GM19025 (cell line): ENCODE measurements at regions not wholly inside any gene's neighbourhood (a gene's known extent, or its start where the extent isn't known, plus 50 kb on each side); places are given as distances from the start of the nearest gene placed in this dataset.

Source experiments
- ATAC-seq: cut with Tn5 transposase; IDR thresholded peaks from one replicate; pipeline ENCODE4 v1.9.1; 2021; ENCODE audit warnings: mild to moderate bottlenecking, low read depth, moderate library complexity; ENCODE audit not compliant: unreplicated experiment

DNA sequence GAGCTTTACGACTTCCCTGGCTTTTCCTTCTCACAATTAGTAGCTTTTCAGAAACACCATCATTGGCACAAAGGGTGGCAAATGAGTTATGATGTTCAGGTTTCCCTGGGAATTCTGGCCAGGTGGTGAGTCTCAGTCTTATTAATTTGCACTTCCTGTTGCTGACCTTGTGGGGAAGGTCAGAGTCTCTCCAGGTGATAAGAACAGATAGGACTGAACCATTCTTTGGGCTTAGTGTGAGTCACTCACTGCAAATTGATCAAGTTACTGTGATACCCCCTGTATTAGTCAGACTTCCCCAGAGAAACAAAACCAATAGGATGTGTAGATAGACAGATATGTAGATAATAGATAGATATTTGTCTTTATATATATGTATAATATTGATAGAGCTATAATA is 53.8 kb upstream of the RANBP3L start:
- ATAC-seq = no peak

DNA sequence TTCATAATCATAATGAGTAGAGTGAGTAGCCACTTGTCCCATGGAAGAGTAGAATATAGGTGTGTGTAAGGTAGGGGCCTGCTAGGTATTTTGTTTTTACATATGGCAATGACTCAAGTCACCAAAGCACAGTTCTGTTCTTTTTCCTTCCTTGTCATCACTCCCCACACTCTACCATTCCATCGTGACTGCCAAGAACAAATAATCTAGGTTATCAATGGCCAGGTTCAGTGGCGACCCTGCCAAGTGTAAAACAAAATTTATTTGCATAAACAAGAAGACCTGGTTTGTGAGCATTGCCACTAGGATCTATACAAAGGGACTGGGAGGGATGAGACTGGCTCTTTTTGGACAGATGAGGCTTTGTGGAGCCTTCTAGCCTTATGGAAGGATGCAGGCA is 55.2 kb upstream of the RANBP3L start:
- ATAC-seq = no peak

DNA sequence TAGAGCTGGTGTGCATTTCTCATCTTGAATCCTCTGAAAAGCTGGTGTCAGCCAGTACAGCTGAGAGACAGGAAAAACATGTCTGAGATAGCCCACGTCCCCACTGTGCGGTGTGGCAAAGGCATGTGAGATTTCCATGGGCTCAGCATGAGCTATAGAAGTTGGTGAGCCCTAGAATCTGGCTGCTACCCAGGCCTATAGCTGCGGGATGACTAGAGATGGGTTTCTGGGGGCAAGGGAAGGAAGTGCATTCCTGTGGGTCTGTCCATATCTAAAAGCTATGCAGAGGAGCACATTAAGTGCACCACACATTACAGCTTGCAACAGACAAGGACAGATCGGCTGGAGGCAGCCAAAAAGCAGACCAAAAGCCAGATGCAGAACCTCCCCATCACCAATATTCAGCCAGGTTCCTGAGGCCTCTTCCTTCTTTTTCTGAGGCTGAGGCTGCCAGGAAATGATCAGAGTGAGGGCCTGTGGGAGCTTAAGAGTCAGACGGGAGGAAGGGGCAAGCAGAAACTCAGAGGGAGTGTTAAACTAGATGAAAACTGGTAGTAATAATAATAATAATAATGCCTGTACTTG is 55.8 kb upstream of the RANBP3L start:
- ATAC-seq = no peak

DNA sequence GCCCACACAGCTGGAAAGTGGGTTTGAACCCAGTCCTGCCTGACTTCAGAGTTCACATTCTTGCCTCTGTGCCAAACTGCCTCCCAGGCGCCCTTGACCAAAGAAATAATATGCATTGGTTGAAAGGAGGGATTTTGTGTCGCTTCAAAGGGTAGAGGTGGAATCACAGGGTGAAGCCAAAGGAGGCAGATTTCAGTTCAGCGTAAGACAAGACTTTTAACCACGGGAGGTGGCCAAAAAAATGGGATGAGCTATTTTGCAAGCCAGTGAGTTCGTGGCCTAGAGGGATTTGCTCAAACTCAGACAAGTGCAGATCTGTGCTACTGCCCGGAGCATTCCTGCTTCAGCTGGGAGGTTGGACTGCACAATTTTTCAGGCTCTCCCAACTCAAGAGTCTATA is 57.6 kb upstream of the RANBP3L start:
- no peak for ATAC-seq

DNA sequence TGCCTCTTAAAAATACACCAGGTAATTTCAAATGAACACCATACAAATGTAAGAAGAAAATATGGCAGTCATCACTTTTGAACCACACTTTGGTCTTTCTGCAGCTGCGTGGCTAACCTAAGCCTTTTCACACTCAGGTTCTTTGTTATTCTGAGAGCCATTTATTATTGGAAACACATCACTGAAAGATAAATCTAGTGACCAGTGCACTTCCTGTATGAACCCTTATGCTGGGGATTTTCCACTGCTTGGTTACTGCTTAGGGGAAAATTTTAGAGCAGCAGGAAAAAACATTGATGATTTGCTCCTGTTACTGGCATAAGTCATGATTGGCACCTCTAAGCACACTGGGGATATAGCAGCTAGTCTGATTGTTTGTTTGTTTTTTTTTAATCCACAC is 58.6 kb upstream of the RANBP3L start:
- no peak for ATAC-seq

DNA sequence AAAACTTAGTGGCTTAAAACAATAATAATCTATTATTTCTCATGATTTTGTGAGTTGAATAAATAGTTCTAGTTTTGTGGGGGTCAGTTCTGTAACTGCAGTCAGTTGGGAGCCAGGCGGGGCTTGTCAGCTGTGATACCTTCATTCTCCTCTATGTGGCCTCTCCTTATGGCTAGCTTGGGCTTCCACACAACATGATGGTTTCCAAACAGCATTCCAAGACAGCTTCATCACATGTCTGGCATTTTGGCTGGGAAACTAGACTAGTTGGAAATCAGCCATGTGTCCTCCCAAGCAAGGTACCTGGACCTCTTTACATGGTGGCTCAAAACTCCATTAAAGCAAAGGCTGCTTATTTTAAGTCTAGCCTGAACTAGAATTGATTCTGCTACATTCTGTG is 61.4 kb upstream of the RANBP3L start:
- no peak for ATAC-seq

DNA sequence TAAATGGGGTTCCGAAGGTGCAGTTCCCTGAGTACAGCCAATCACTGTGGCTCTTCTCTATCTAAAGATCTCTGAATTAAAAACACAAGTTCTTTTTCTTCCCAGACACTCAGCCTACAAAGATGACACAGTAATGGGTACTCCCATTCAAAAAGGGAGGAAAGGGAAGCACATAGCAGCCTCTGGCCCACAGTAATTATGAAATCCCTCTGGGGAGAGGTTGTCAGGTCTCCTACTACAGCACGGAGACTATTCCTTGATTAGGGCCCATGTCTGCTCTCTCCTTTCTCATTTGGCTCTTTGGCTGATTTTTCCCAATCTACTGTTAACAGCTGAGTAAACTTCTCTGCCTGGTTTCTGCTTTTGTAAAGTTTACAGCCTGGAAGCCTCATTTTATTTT is 62.0 kb upstream of the RANBP3L start:
- ATAC-seq = no peak

DNA sequence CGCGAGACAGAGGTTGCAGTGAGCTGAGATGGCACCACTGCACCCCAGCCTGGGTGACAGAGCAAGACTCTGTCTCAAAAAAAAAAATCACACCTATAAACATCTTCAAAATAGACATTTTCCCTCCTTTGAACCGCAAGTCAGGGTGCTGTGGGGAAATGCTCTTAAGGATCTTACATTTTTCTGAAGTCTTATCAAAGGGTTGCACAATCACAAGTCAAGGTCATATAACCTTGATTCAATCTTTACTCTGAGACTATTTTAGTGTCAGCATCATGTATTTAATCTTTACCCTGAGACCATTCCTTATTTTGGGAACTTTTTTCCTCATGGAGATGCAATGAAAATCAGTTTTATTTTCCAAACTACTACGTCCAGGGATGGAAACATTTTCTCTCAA is 62.8 kb upstream of the RANBP3L start:
- ATAC-seq = no peak

DNA sequence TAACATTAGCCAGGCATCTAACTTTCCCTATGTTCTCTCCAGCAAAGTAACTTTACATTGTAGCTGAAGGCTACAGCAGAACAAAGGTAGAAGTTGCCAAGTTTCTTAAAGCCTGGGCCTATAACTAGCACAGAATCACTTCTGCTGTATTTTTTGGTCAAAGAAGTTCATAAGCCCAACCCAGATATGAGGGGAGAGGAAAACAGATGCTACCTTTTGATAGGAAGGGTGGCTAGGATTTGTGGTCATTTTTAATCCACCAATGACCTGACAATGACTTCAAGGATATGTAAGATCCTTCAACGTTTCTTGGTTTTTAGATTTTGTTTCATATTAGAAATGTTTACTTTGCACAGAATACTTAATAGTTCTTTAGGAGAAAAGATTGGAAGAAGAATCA is 64.2 kb upstream of the RANBP3L start:
- no peak for ATAC-seq

DNA sequence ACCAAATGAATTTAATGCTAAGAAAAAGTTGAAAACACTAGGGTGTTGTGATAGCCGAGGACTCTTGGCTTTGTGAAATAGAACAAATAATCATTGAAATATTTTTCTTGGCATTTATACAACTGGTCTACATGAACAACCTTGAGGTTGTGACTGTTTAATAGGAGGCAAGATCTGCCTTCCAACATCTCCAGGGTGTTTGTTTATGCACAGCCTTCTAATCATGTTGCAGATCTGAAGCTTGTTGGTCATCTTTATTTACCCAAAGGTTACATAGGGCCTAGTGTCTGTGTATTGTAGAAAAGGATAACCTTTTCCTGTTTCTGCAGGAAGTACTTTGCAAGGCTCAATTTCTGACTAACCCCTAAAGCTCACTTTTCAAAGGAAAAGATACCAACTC is 65.2 kb upstream of the RANBP3L start:
- no peak for ATAC-seq

DNA sequence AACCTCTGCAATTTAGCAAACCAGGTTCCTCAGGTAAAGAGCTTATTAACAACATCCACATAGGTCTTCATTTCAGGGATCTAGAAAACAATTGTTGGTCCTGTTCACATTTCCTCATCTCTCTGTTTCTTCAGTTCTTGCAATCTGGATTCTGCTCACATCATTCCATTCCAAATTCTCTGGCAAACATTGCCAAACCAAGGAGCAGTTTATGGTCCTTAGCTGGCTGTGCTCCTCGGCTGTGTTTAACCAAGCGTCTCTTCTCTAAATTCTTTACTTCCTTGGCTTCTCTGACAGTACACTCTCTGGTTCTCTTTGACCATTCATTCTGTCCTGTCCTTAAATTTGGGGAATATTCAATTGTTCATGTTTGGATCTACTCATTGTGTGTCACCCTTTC is 65.8 kb upstream of the RANBP3L start:
- no peak for ATAC-seq

DNA sequence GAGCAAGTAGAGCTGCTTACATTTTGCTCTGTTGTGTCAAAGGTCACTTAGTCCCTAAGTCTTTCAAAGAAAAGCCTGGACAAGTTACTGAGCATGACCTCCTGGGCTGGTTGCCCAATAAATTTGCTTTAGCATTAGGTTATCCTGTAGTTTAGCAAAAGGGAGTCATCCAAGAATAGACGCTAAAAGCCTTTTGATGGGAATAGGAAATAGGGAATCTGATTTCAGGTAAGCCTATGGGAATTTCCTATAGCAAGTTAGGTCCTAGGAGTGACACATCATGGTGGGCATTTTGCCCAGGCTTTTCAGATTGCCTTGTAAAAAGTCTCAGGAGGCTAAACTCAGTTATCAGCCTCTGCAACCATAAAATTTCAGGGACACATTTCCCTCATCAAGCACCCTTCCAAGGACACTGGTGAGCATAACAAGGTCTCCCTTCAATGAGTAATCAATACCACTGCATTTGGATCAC is 67.6 kb upstream of the RANBP3L start:
- ATAC-seq = no peak

DNA sequence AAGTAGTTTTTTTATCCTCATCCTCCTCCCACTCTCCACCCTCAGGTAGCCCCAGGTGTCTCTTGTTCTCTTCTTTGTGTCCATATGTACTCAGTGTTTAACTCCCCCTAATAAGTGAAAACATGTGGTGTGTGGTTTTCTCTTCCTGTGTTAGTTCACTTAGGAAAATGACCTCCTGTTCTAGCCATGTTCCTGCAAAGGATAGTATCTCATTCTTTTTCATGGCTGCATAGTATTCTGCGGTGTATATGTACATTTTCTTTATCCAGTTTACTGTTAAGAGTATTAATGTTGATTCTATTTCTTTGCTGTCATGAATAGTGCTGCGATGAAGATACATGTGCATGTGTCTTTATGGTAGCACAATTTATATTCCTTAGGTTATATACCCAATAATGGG is 68.4 kb upstream of the RANBP3L start:
- no peak for ATAC-seq

DNA sequence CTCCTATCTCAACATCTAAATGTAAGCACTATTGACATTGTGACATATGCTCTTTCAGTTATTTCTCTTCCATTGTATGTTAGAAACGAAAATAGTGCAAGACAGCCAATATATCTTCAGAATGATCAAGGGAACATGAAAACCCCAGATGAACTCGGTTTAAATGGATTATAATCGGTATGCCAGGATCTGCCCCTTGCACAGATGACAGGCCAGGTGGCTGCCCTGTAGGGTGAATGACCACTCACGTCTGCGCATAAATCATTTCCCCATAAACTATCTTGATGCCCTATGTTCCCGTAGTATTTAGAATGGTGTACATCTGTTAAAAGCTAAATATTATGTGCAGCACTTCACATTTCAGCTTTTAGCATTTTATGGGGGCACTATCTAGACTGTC is 69.7 kb upstream of the RANBP3L start:
- no peak for ATAC-seq

DNA sequence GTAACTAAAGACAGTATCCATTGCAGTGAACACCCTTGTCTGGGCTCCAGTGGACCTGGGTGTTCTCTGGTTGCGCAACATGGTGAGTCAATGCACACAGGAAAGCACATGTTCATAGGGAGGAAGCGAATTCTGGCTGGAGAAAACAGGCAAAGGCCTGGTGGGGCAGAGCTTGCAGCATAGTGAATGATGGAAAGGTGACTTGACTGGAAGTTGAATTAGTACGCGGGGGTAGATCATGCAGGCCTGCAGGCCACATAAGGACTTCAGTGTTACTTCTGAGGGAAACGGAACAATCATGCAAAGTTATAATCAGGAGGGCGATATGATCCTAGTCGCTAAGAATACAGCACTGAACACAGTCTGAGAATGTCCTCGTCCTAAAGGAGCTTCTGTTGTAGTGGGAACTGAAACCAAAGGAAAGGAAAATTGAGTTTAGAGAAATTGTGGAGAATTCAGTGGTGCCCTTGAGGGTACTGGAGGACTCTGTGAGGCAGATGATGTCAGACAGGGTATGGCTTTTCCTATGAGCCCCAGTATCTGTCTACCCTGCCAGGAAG is 71.9 kb upstream of the RANBP3L start:
- no peak for ATAC-seq

DNA sequence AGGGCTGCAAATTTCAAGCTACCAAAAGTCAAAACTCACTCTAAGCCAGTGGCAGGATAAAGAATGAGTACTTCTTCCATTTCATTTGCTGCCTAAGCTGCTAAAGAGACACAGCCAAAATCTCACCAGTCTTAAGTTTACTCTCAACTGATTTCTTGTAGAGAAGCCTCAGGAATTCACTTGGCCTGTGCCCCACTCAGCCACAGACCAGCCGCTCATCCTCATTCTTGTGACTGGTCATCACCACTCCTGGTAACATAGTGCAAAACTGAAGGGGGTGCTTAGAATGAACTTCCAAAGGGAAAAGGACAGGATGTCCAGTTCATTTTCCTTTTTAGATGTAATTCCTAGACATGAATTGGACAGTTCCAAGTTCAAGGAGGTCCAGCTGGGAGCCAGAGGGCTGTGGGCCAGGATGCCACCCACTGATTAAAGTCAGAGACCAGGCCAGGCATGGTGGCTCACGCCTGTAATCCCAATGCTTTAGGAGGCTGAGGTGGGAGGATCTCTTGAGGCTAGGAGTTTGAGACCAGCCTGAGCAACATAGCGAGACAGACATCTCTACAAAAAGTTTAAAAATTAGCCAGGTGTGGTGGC is 72.7 kb upstream of the RANBP3L start:
- ATAC-seq = no peak

DNA sequence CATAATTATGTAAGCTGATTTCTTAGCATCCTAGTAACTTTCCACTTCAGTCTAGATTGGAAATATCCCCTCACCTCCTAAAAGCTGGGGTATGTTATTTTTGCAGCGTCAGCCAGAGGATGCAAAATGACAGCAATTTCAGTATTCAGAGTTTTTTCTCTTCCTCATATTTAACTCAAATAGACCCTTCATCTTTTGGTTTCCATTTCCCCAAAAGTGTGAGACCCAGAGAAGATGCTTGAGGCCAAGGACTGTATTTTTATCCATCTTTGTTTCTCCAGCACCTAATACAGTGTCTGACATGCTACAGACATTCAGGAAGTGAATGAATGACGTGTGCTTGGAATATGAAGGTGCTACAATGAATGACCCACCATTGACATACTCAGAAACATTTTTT is 75.5 kb upstream of the RANBP3L start:
- ATAC-seq = no peak

DNA sequence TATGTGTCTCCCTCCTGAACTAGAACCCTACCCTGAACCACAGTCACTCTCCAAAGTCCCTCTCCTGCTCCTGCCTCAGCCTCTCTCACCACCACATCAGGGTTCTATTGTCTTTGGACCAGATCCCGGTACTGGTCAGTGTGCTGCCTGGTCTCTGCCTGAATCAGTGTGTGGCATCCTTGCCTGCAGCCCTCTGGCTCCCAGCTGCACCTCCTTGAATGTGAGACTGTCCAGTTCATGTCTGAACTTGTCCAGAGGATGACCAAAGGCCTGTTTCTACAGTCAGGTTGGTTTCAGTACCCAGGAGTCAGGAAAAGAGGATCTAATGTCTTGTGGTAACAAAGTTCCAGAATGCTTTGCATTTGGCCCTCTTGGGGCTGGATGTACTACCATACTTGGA is 76.8 kb upstream of the RANBP3L start:
- ATAC-seq = no peak

DNA sequence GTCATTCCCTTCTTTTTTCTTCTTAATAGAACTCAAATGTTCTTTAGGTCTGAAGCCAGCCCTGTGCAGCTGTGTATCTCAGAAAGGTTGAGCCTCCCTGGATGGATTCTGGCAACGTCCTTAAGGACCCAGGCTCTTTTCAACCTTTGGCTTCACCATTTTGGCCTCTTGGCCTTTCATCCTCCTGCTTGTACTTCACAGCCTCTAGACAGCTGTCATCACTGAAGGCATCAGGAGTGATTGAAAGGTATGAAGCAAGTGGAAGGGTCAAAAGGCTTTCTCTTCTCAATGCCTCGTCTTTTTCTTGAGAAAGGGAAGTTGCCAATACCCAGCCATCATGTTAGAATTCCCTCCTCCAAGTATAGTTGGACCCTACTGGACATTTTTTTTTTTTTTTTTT is 81.2 kb upstream of the RANBP3L start:
- ATAC-seq = no peak

DNA sequence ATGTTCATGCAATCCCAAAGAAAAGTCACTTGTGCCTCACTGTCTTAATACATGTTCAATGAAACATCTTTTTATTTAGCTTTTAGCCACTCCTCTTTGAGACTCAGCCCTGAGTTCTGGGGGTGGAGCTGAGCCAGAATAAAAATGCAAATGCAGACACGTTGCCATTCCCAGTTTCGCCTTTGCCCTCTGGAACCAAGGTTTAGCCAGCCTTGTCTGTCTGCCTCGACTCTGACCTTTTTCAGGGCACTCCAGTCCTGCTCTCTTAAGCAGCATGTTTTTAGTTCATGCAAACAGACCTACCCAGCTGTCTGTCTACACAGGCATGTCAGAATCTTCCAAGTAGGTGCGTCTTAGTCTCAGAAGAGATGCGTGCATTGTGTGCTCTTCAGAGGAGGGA is 82.2 kb upstream of the RANBP3L start:
- no peak for ATAC-seq

DNA sequence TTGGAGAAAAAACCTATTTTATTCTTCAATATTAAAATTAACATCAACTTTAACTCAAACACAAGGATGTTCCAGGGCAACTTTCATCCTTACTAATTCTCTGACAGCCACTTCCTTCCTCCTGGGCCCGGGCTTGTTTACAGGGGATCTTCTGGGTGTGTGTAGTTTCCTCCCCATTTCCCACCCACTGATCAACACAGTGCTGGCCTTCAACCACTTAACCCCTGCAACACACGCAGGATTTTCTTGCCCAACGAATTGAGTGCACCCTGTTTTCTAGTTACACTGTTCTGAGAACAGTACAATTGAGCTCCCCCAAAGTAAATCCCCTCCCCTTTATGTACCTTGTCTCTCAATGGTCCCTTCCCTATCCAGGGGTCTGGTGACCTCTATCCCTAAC is 83.1 kb upstream of the RANBP3L start:
- no peak for ATAC-seq

DNA sequence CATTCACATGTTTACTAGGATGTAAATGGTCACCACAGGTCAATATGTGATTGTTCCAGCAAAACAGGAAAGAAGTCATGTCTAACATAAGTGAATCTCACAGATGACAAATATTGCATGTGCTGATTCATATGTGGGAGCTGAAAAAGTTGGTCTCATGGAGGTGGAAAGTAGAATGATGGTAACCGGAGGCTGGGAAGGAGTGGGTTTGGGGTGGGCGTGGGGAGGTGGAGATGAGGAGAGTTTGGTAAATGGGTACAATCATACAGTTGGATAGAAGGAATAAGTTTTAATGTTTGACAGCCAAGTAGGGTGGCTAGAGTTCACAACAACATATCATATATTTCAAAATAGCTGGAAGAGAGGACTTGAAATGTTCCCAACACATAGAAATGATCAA is 83.8 kb upstream of the RANBP3L start:
- ATAC-seq = no peak

DNA sequence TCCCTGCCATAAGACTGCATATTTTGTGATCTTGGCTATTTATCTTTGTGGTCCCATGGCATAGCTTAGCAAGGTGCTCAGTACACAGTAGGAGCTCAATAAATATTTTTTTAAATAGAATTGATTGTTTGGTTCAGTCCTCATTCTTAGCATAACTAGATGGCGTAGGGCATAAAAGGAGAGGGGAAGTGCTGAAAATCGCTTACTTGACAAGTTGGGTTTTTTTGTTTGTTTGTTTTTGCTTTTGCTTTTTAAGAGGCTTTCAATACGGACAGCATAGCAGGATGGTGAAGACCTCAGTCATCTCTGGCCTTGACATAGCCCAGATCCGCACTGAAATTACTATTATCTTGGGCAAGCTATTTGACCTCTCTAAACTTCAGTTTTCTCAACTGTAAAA is 86.6 kb upstream of the RANBP3L start:
- ATAC-seq = no peak
